Keratinocyte (primary cell): ENCODE measurements at regions not wholly inside any gene's neighbourhood (a gene's known extent, or its start where the extent isn't known, plus 50 kb on each side); places are given as distances from the start of the nearest gene placed in this dataset.
A peak's percentile ranks its signal among the peaks of the same experiment; 100 is the strongest.

Experiments used
- DNase-seq: peaks from one replicate; pipeline ENCODE4 v3.0.0-alpha.2; 2011; ENCODE audit warnings: low read depth, missing footprints, low spot score
- FAIRE-seq: peaks from 2 replicates; lab custom pipeline; 2011; peaks lifted over from hg19 to GRCh38; lab: Jason Lieb, UNC
- H2AFZ ChIP-seq: 2 replicates; pipeline ENCODE4 v1.6.0; 2012; ENCODE audit warnings: low read length, control low read depth, inconsistent platforms; ENCODE audit not compliant: control insufficient read depth
- H3K27ac ChIP-seq: 2 replicates; pipeline ENCODE4 v1.5.1; 2011; ENCODE audit warnings: low read length; ENCODE audit not compliant: control insufficient read depth, insufficient read depth
- H3K27me3 ChIP-seq: 3 replicates; pipeline ENCODE4 v1.6.0; 2011; ENCODE audit warnings: low read length; ENCODE audit not compliant: control insufficient read depth, insufficient read depth; ENCODE audit errors: extremely low read depth
- H3K36me3 ChIP-seq, 2 experiments: 2 replicates in 1 of 2; 3 replicates in 1 of 2; pipeline ENCODE4 v1.5.1; 2011; ENCODE audit warnings: low read length in 2 of 2, mild to moderate bottlenecking in 1 of 2; ENCODE audit not compliant: control insufficient read depth in 2 of 2, insufficient read depth in 2 of 2; ENCODE audit errors: extremely low read depth in 1 of 2
- H3K4me1 ChIP-seq: 3 replicates; pipeline ENCODE4 v1.5.1; 2011; ENCODE audit warnings: low read length; ENCODE audit not compliant: control insufficient read depth, insufficient read depth; ENCODE audit errors: extremely low read depth
- H3K4me2 ChIP-seq: 3 replicates; pipeline ENCODE4 v1.6.0; 2011; ENCODE audit warnings: low read depth, low read length; ENCODE audit not compliant: control insufficient read depth, insufficient read depth; ENCODE audit errors: extremely low read depth
- H3K4me3 ChIP-seq, 3 experiments: fragments of 200-600 bp in 1 of 3; sonication (generic) in 1 of 3; 2 replicates in 2 of 3; 3 replicates in 1 of 3; pipeline ENCODE4 v1.5.1; 2011 to 2016; ENCODE audit warnings: low read length in 3 of 3, mild to moderate bottlenecking in 3 of 3, control low read depth in 2 of 3, inconsistent platforms in 1 of 3, low read depth in 1 of 3, mixed read lengths in 1 of 3, mixed run types in 1 of 3, moderate library complexity in 1 of 3; ENCODE audit not compliant: control insufficient read depth in 2 of 3, insufficient read depth in 2 of 3; ENCODE audit errors: extremely low read depth in 1 of 3
- H3K79me2 ChIP-seq: 2 replicates; pipeline ENCODE4 v1.6.0; 2012; ENCODE audit warnings: low read length; ENCODE audit not compliant: control insufficient read depth, insufficient read depth
- H3K9ac ChIP-seq: 3 replicates; pipeline ENCODE4 v1.6.0; 2011; ENCODE audit warnings: low read length; ENCODE audit not compliant: control insufficient read depth, insufficient read depth; ENCODE audit errors: extremely low read depth
- H3K9me1 ChIP-seq: 3 replicates; pipeline ENCODE4 v1.6.0; 2011; ENCODE audit warnings: low read length; ENCODE audit not compliant: control insufficient read depth, insufficient read depth; ENCODE audit errors: extremely low read depth
- H3K9me3 ChIP-seq: 2 replicates; pipeline ENCODE4 v1.5.1; 2012; ENCODE audit warnings: low read depth, low read length; ENCODE audit not compliant: control insufficient read depth
- H4K20me1 ChIP-seq: 3 replicates; pipeline ENCODE4 v1.6.0; 2011; ENCODE audit warnings: low read length; ENCODE audit not compliant: control insufficient read depth, insufficient read depth; ENCODE audit errors: extremely low read depth
- CTCF ChIP-seq, 3 experiments: IDR thresholded peaks in 1 of 3; conservative IDR thresholded peaks in 1 of 3; optimal IDR thresholded peaks in 1 of 3; 2 replicates in 2 of 3; 3 replicates in 1 of 3; pipeline versions ENCODE3 to v1.5.1; 2011; ENCODE audit warnings: low read length in 3 of 3, mild to moderate bottlenecking in 3 of 3, moderate library complexity in 2 of 3, control low read depth in 1 of 3, inconsistent platforms in 1 of 3; ENCODE audit not compliant: insufficient read depth in 2 of 3; ENCODE audit errors: extremely low read depth in 1 of 3
- EZH2 ChIP-seq: IDR thresholded peaks from one replicate; pipeline ENCODE4 v1.6.1; 2012; ENCODE audit warnings: inconsistent platforms, mild to moderate bottlenecking, low read length, moderate library complexity
- dilution Hi-C: fragments of 300-500 bp; cut with MboI; formaldehyde crosslinking; loops from one replicate; pipeline ENCODE4 v1.7.0; 2020; ENCODE audit warnings: low sequenced_read_pairs; ENCODE audit not compliant: extremely low pct_ligation_motif_present

GRCh38 chr3:43207628-43208085 lies 78.7 kb upstream of the SNRK start:
- Histone ChIP-seq H3K9ac (no peak overlapping the region), H4K20me1 (no peaks in the 10 kb centered on the region), H3K27me3 (no peaks in the 10 kb centered on the region), H3K9me3 (no peaks in the 10 kb centered on the region), H3K36me3 (no peaks in the 10 kb centered on the region), H2AFZ (no peak overlapping the region), H3K4me2 (no peak overlapping the region), H3K27ac (no peak overlapping the region), H3K4me3 (no peak overlapping the region), H3K9me1 (no peaks in the 10 kb centered on the region), H3K4me1 (peaks cover 5% of the 10 kb centered on the region), H3K79me2 (no peaks in the 10 kb centered on the region)
- TF ChIP-seq CTCF (optimal IDR thresholded peaks at IDR 0.05 in 1 of 3, IDR thresholded peaks at IDR 0.05 in 1 of 3, conservative IDR thresholded peaks at IDR 0.05 in 1 of 3; ENCODE audit: extremely low read depth in 1 of 3, insufficient read depth in 2 of 3, low read length in 3 of 3) (no peak), EZH2 (no peak)
- FAIRE-seq (peak; percentile 41), DNase-seq (no peak)
- dilution Hi-C loops, result no loop called here

- Histone ChIP-seq H3K4me3 (no peak overlapping the region), H3K9me1 (no peaks in the 10 kb centered on the region), H3K9ac (no peak overlapping the region), H2AFZ (no peak overlapping the region), H4K20me1 (no peaks in the 10 kb centered on the region), H3K36me3 (no peaks in the 10 kb centered on the region), H3K79me2 (no peaks in the 10 kb centered on the region), H3K9me3 (no peaks in the 10 kb centered on the region), H3K27me3 (no peaks in the 10 kb centered on the region), H3K27ac (no peak overlapping the region), H3K4me1 (peaks cover 4% of the 10 kb centered on the region), H3K4me2 (no peak overlapping the region)
- FAIRE-seq (no peak), DNase-seq (no peak)
- no peak for TF ChIP-seq CTCF (optimal IDR thresholded peaks at IDR 0.05 in 1 of 3, IDR thresholded peaks at IDR 0.05 in 1 of 3, conservative IDR thresholded peaks at IDR 0.05 in 1 of 3; ENCODE audit: extremely low read depth in 1 of 3, insufficient read depth in 2 of 3, low read length in 3 of 3)
- TF ChIP-seq EZH2, result no peak
- dilution Hi-C loops, result no loop called here
Measured at GRCh38 chr3:43206632-43207031, 79.7 kb upstream of the SNRK start.
